ENCODE measurements at regions not wholly inside any gene's neighbourhood (a gene's known extent, or its start where the extent isn't known, plus 50 kb on each side); places are given as distances from the start of the nearest gene placed in this dataset.

DNA sequence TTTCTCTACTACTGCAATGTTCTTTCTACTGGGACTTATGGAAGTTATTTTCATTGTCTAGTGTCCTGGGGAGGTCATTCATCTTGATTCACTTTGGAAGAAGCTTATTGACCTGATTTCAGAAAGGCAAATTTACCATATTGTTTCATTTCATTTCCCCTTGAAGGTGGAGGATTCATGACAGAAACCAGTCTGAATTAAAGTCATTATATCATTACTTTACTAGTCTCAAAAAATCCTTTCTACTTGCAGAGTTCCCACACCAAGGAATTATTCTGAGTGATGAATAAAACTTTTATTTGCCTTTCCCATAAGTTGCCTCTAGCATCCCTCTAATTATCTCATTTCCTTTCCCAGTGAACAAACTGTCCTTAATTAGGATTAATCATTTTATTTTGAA, 163.8 kb downstream of the RASSF9 start:
- no peak for ATAC-seq
- TF ChIP-seq, protein P1, sequence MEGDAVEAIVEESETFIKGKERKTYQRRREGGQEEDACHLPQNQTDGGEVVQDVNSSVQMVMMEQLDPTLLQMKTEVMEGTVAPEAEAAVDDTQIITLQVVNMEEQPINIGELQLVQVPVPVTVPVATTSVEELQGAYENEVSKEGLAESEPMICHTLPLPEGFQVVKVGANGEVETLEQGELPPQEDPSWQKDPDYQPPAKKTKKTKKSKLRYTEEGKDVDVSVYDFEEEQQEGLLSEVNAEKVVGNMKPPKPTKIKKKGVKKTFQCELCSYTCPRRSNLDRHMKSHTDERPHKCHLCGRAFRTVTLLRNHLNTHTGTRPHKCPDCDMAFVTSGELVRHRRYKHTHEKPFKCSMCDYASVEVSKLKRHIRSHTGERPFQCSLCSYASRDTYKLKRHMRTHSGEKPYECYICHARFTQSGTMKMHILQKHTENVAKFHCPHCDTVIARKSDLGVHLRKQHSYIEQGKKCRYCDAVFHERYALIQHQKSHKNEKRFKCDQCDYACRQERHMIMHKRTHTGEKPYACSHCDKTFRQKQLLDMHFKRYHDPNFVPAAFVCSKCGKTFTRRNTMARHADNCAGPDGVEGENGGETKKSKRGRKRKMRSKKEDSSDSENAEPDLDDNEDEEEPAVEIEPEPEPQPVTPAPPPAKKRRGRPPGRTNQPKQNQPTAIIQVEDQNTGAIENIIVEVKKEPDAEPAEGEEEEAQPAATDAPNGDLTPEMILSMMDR (IDR thresholded peaks at IDR 0.05), result no peak
- H3K4me1 Mint-ChIP-seq, result no peaks in the 10 kb centered on the region

DNA sequence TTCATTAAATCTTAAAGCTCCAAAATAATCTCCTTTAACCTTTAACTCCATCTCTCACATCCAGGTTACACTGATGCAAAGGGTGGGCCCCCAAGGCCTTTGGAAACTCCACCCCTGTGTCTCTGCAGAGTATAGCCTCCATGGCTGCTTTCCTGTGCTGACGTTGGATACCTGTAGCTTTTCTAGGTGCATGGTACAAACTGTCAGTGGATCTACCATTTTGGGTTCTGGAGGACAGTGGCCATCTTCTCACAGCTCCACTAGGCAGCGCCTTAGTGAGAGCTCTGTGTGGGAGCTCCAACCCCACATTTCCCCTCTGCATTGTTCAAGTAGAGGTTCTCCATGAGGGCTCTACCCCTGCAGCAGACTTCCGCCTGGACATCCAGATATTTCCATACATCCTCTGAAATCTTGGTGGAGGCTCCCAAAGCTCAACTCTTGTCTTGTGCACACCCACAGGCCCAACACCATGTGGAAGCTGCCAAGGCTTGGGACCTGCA, 162.2 kb downstream of the RASSF9 start:
- Histone ChIP-seq H3K9me3 (ENCODE audit: control insufficient read depth, insufficient read depth, low read length) (peaks cover 7% of the 10 kb centered on the region), H3K4me3 (ENCODE audit: low read length) (no peak overlapping the region), H3K27me3 (ENCODE audit: control insufficient read depth, insufficient read depth, low read length) (no peaks in the 10 kb centered on the region), H3K36me3 (ENCODE audit: control insufficient read depth, insufficient read depth, low read length) (no peaks in the 10 kb centered on the region), H3K27ac (ENCODE audit: low read length) (no peak overlapping the region), H3K4me1 (ENCODE audit: control insufficient read depth, insufficient read depth, low read length) (no peaks in the 10 kb centered on the region)
- H3K27me3 Mint-ChIP-seq (ENCODE audit: low read depth in 2 of 2), result no peaks in the 10 kb centered on the region
- DNase-seq, result no peak
- no peak overlapping the region for H3K27ac Mint-ChIP-seq
- H3K4me3 Mint-ChIP-seq, result no peak overlapping the region
- no peak for ATAC-seq
- intact Hi-C loops (cut with micrococcal nuclease), result no loop called here
- WGBS (ENCODE audit: insufficient coverage), result 85% methylated on average over 3 of the region's 3 CpGs
- H3K9me3 Mint-ChIP-seq, result peaks cover 0 to 2% of the 10 kb centered on the region in 2 donors
- H3K36me3 Mint-ChIP-seq, result no peaks in the 10 kb centered on the region
- TF ChIP-seq, protein P1 (IDR thresholded peaks at IDR 0.05), result no peak
- no peaks in the 10 kb centered on the region for H3K4me1 Mint-ChIP-seq

More for the DNA sequence above, 163.8 kb downstream of the RASSF9 start:
- Mint-ChIP-seq H3K9me3 (peaks cover 0 to 2% of the 10 kb centered on the region in 2 donors), H3K27me3 (ENCODE audit: low read depth in 2 of 2) (no peaks in the 10 kb centered on the region), H3K4me3 (no peak overlapping the region), H3K27ac (no peak overlapping the region), H3K36me3 (no peaks in the 10 kb centered on the region)
- intact Hi-C loops (cut with micrococcal nuclease), result no loop called here
- Histone ChIP-seq H3K27ac (ENCODE audit: low read length) (no peak overlapping the region), H3K9me3 (ENCODE audit: control insufficient read depth, insufficient read depth, low read length) (peaks cover 7% of the 10 kb centered on the region), H3K36me3 (ENCODE audit: control insufficient read depth, insufficient read depth, low read length) (no peaks in the 10 kb centered on the region), H3K27me3 (ENCODE audit: control insufficient read depth, insufficient read depth, low read length) (no peaks in the 10 kb centered on the region), H3K4me3 (ENCODE audit: low read length) (no peak overlapping the region), H3K4me1 (ENCODE audit: control insufficient read depth, insufficient read depth, low read length) (no peaks in the 10 kb centered on the region)
- DNase-seq, result no peak

DNA sequence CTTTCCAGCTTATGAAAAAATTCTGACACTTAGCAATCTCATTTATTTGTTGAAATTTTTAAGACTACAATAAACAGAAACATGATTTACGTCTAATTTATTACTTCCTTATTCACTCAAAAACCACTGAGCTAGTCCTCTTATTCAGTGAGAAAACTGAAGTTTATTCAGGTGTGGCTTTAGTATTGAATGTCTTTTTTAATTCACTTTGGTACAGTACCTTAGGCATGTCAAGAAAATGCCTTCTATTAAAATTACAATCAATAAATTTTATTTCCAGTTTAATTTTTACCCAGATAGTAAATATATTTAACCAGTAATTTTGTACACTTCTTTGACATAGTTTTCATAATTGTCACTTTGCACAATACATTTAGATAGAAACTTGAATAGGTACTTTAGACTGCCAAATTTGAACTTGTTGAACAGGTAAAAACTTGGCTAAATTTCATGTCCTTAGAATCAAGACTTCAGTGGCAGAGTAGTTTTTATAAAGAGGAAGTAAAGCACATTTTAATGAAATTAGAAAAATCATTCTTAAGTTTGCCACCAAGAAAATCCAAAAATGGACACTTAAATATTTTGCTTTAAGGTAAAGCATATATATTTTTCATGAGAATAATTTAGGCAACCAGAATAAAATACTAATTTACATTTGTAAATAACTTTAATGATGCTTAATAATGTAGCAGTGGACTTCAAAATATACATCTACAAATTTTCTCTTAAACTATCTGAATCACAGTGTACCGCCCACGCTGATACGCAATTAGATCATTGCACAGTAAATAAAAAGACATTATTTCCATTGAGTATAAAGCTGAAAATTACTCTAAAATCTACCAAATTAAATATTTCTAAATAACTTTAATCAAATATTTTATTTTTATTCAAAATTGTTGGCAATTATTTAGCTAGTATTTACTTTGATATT, 159.1 kb downstream of the RASSF9 start:
- Mint-ChIP-seq H3K4me3 (no peak overlapping the region), H3K27ac (no peak overlapping the region), H3K9me3 (peaks cover 3 to 8% of the 10 kb centered on the region in 2 donors), H3K4me1 (no peaks in the 10 kb centered on the region), H3K36me3 (no peaks in the 10 kb centered on the region), H3K27me3 (ENCODE audit: low read depth in 2 of 2) (no peaks in the 10 kb centered on the region)
- no peak for DNase-seq
- WGBS (ENCODE audit: insufficient coverage), result 100% methylated on average over 3 of the region's 4 CpGs
- no peak for ATAC-seq
- no peaks in the 10 kb centered on the region for H3K27me3 ChIP-seq (ENCODE audit: control insufficient read depth, insufficient read depth, low read length)
- no peaks in the 10 kb centered on the region for H3K4me1 ChIP-seq (ENCODE audit: control insufficient read depth, insufficient read depth, low read length)
- TF ChIP-seq, protein P1 (IDR thresholded peaks at IDR 0.05), result no peak
- intact Hi-C loops (cut with micrococcal nuclease), result no loop called here
- no peak overlapping the region for H3K27ac ChIP-seq (ENCODE audit: low read length)
- peaks cover 7% of the 10 kb centered on the region for H3K9me3 ChIP-seq (ENCODE audit: control insufficient read depth, insufficient read depth, low read length)
- no peak overlapping the region for H3K4me3 ChIP-seq (ENCODE audit: low read length)
- H3K36me3 ChIP-seq (ENCODE audit: control insufficient read depth, insufficient read depth, low read length), result no peaks in the 10 kb centered on the region
